H1 (cell line): ENCODE measurements at regions not wholly inside any gene's neighbourhood (a gene's known extent, or its start where the extent isn't known, plus 50 kb on each side); places are given as distances from the start of the nearest gene placed in this dataset.
A peak's percentile ranks its signal among the peaks of the same experiment; 100 is the strongest.

ENCODE experiments used
- CTCF ChIA-PET: fragments of 300-600 bp; sonication (Branson Sonifier 250); formaldehyde crosslinking; loops from one replicate; lab custom pipeline; 2021; ENCODE audit not compliant: partially characterized antibody; lab: Charles Lee
- POLR2A ChIA-PET: fragments of 300-600 bp; sonication (Branson Sonifier 250); formaldehyde crosslinking; loops from one replicate; lab custom pipeline; 2021; ENCODE audit warnings: inconsistent platforms; ENCODE audit not compliant: partially characterized antibody; lab: Charles Lee
- DNase-seq, 2 experiments: peaks; one replicate each; pipeline versions ENCODE4 v3.0.0 to v3.0.0-alpha.2; 2010 to 2022; ENCODE audit warnings: low spot score in 2 of 2, low read depth in 1 of 2, mixed read lengths in 1 of 2
- FAIRE-seq: peaks from 2 replicates; lab custom pipeline; 2011; peaks lifted over from hg19 to GRCh38; lab: Jason Lieb, UNC
- H2AFZ ChIP-seq: 2 replicates; pipeline ENCODE4 v1.8.1; 2012; ENCODE audit warnings: low read length, inconsistent platforms
- H2AK5ac ChIP-seq: 2 replicates; pipeline ENCODE4 v1.6.1; 2013; ENCODE audit warnings: low read depth, low read length
- H2BK120ac ChIP-seq: replicated peaks from 2 replicates; pipeline ENCODE3; 2013; ENCODE audit warnings: low read depth, low read length, inconsistent platforms
- H2BK12ac ChIP-seq: 2 replicates; pipeline ENCODE4 v1.6.1; 2013; ENCODE audit warnings: low read depth, low read length
- H2BK15ac ChIP-seq: 2 replicates; pipeline ENCODE4 v1.6.1; 2013; ENCODE audit warnings: low read length
- H2BK20ac ChIP-seq: 2 replicates; pipeline ENCODE4 v1.6.1; 2013; ENCODE audit warnings: low read length
- H2BK5ac ChIP-seq: 2 replicates; pipeline ENCODE4 v1.6.1; 2013; ENCODE audit warnings: low read depth, low read length
- H3K14ac ChIP-seq: 2 replicates; pipeline ENCODE4 v1.6.1; 2013; ENCODE audit warnings: inconsistent platforms; ENCODE audit not compliant: insufficient read length
- H3K18ac ChIP-seq: 2 replicates; pipeline ENCODE4 v1.6.1; 2013; ENCODE audit warnings: low read length; ENCODE audit errors: extremely low read depth
- H3K23ac ChIP-seq: 2 replicates; pipeline ENCODE4 v1.6.1; 2013; ENCODE audit warnings: inconsistent platforms; ENCODE audit not compliant: insufficient read length
- H3K23me2 ChIP-seq: 2 replicates; pipeline ENCODE4 v1.6.1; 2013; ENCODE audit warnings: low read depth, low read length
- H3K27ac ChIP-seq: 2 replicates; pipeline ENCODE4 v1.6.1; 2011; ENCODE audit warnings: low read depth, low read length, inconsistent platforms
- H3K27me3 ChIP-seq, 4 experiments: replicated peaks in 1 of 4; 1 replicate in 1 of 4; 2 replicates in 3 of 4; pipeline versions ENCODE4 v1.6.1 to v1.8.1; 2011 to 2013; ENCODE audit warnings: low read length in 3 of 4, mild to moderate bottlenecking in 3 of 4, inconsistent platforms in 2 of 4, mixed read lengths in 2 of 4, moderate library complexity in 1 of 4; ENCODE audit not compliant: control insufficient read depth in 3 of 4, insufficient read depth in 3 of 4; ENCODE audit errors: extremely low read depth in 1 of 4
- H3K36me3 ChIP-seq, 4 experiments: 2 replicates each; pipeline versions ENCODE4 v1.6.1 to v1.8.1; 2011 to 2013; ENCODE audit warnings: mild to moderate bottlenecking in 4 of 4, low read length in 3 of 4, moderate library complexity in 2 of 4, control low read depth in 1 of 4, inconsistent platforms in 1 of 4; ENCODE audit not compliant: insufficient read depth in 4 of 4, control insufficient read depth in 2 of 4
- H3K4ac ChIP-seq: replicated peaks from 2 replicates; pipeline ENCODE3; 2013; ENCODE audit warnings: low read length, low read depth, mixed read lengths, inconsistent platforms; ENCODE audit not compliant: insufficient read length
- H3K4me1 ChIP-seq, 4 experiments: replicated peaks in 1 of 4; 1 replicate in 1 of 4; 2 replicates in 3 of 4; pipeline versions ENCODE4 v1.6.1 to v1.8.1; 2011 to 2013; ENCODE audit warnings: low read length in 3 of 4, inconsistent platforms in 2 of 4, mixed read lengths in 1 of 4; ENCODE audit not compliant: insufficient read depth in 4 of 4, control insufficient read depth in 3 of 4
- H3K4me2 ChIP-seq, 2 experiments: 2 replicates each; pipeline versions ENCODE4 v1.6.1 to v1.8.1; 2011 to 2013; ENCODE audit warnings: low read depth in 2 of 2, low read length in 2 of 2, control low read depth in 1 of 2, inconsistent platforms in 1 of 2, mild to moderate bottlenecking in 1 of 2; ENCODE audit not compliant: insufficient read depth in 1 of 2
- H3K4me3 ChIP-seq, 4 experiments: fragments of 200-600, 300-600 bp in 1 of 4; sonication (generic), shearing (Covaris generic), sonication (Bioruptor Twin) in 1 of 4; 2 replicates each; pipeline versions ENCODE4 v1.5.1 to v1.8.1; 2011 to 2016; ENCODE audit warnings: low read length in 4 of 4, low read depth in 3 of 4, control low read depth in 2 of 4, inconsistent platforms in 2 of 4, mild to moderate bottlenecking in 2 of 4, mixed read lengths in 1 of 4, moderate library complexity in 1 of 4; ENCODE audit not compliant: insufficient read depth in 2 of 4; ENCODE audit errors: extremely low read depth in 1 of 4
- H3K56ac ChIP-seq: replicated peaks from 2 replicates; pipeline ENCODE3; 2013; ENCODE audit warnings: low read depth, mild to moderate bottlenecking, mixed read lengths, low read length, inconsistent platforms; ENCODE audit not compliant: insufficient read length
- H3K79me1 ChIP-seq: 2 replicates; pipeline ENCODE4 v1.6.1; 2013; ENCODE audit warnings: low read depth, low read length, control low read depth
- H3K79me2 ChIP-seq, 2 experiments: 2 replicates each; pipeline versions ENCODE4 v1.6.1 to v1.8.1; 2012 to 2013; ENCODE audit warnings: low read length in 2 of 2, mild to moderate bottlenecking in 2 of 2, inconsistent platforms in 1 of 2; ENCODE audit not compliant: insufficient read depth in 2 of 2, control insufficient read depth in 1 of 2
- H3K9ac ChIP-seq, 4 experiments: replicated peaks in 1 of 4; 1 replicate in 1 of 4; 2 replicates in 3 of 4; pipeline versions ENCODE4 v1.6.1 to v1.8.1; 2011 to 2013; ENCODE audit warnings: low read depth in 3 of 4, low read length in 3 of 4, control low read depth in 2 of 4, mild to moderate bottlenecking in 2 of 4, moderate library complexity in 2 of 4, inconsistent platforms in 1 of 4; ENCODE audit errors: extremely low read depth in 1 of 4
- H3K9me3 ChIP-seq, 2 experiments: 2 replicates each; pipeline versions ENCODE4 v1.6.1 to v1.8.1; 2012 to 2013; ENCODE audit warnings: mild to moderate bottlenecking in 2 of 2, moderate library complexity in 2 of 2, control low read depth in 1 of 2, inconsistent platforms in 1 of 2, low read depth in 1 of 2, low read length in 1 of 2, mixed read lengths in 1 of 2; ENCODE audit not compliant: insufficient read depth in 2 of 2
- H4K20me1 ChIP-seq, 2 experiments: replicated peaks in 1 of 2; 2 replicates each; pipeline versions ENCODE3 to v1.8.1; 2011 to 2013; ENCODE audit warnings: inconsistent platforms in 2 of 2, low read length in 2 of 2, mild to moderate bottlenecking in 1 of 2; ENCODE audit not compliant: insufficient read depth in 2 of 2, control insufficient read depth in 1 of 2
- H4K5ac ChIP-seq: 2 replicates; pipeline ENCODE4 v1.6.1; 2013; ENCODE audit warnings: low read length, low read depth, mixed read lengths, inconsistent platforms; ENCODE audit not compliant: insufficient read length
- H4K8ac ChIP-seq: 2 replicates; pipeline ENCODE4 v1.8.0; 2013; ENCODE audit warnings: mild to moderate bottlenecking, moderate library complexity, low read length, inconsistent platforms; ENCODE audit not compliant: insufficient read depth; ENCODE audit errors: extremely low read depth
- H4K91ac ChIP-seq: replicated peaks from 2 replicates; pipeline ENCODE3; 2013; ENCODE audit warnings: low read length, mixed read lengths, inconsistent platforms; ENCODE audit not compliant: insufficient read length
- CHD1 ChIP-seq: IDR thresholded peaks from 2 replicates; pipeline ENCODE4 v1.6.1; 2012; ENCODE audit warnings: low read depth, low read length, improper control_type of control experiment
- CREB1 ChIP-seq: IDR thresholded peaks from 2 replicates; pipeline ENCODE4 v1.6.1; 2012; ENCODE audit warnings: inconsistent platforms
- CTBP2 ChIP-seq: IDR thresholded peaks from 2 replicates; pipeline ENCODE4 v1.7.0; 2011; ENCODE audit warnings: borderline replicate concordance, mild to moderate bottlenecking, moderate library complexity, mixed read lengths, low read length; ENCODE audit not compliant: insufficient read depth, insufficient read length
- PHF8 ChIP-seq: fragments of 200-600 bp; sonication (generic); conservative IDR thresholded peaks from 2 replicates; pipeline ENCODE4 v1.7.1; 2012; ENCODE audit warnings: low read depth, mild to moderate bottlenecking, inconsistent platforms, low read length, moderate library complexity
- RFX5 ChIP-seq: IDR thresholded peaks from 2 replicates; pipeline ENCODE4 v1.6.1; 2011; ENCODE audit warnings: low read depth, low read length, improper control_type of control experiment, borderline replicate concordance
- SIRT6 ChIP-seq: IDR thresholded peaks from one replicate; pipeline ENCODE4 v1.7.1; 2012; ENCODE audit warnings: low read length, inconsistent platforms
- SP2 ChIP-seq: IDR thresholded peaks from 2 replicates; pipeline ENCODE4 v1.6.1; 2012; ENCODE audit warnings: mild to moderate bottlenecking, low read length, inconsistent platforms
- SUZ12 ChIP-seq: fragments of 200-600 bp; sonication (generic); IDR thresholded peaks from 2 replicates; pipeline ENCODE4 v1.6.1; 2012; ENCODE audit warnings: mild to moderate bottlenecking, inconsistent platforms, low read length, moderate library complexity, mixed read lengths
- WGBS, 2 experiments: shearing (Covaris generic) in 1 of 2; methylation state at CpG; one replicate each; pipeline versions ENCODE4 v1.1.6 to v1.1.7; 2013 to 2015; ENCODE audit warnings: low lambda C conversion rate in 2 of 2, mixed read lengths in 2 of 2, inconsistent platforms in 1 of 2, low coverage in 1 of 2, missing lambda C conversion rate in 1 of 2; ENCODE audit not compliant: insufficient replicate concordance in 2 of 2, insufficient coverage in 1 of 2, insufficient read length in 1 of 2; ENCODE audit errors: extremely low coverage in 1 of 2, missing lambda C conversion rate in 1 of 2; 5-methylcytosine and 5-hydroxymethylcytosine counted together

- H3K27ac ChIP-seq = no peak overlapping the region
- H3K23ac ChIP-seq = no peak overlapping the region
- H3K4me2 ChIP-seq = no peak overlapping the region
- no peak overlapping the region for H3K4me3 ChIP-seq
- no peak for TF ChIP-seq RFX5
- TF ChIP-seq SIRT6 = no peak
- no peak for TF ChIP-seq CHD1
- TF ChIP-seq PHF8 = no peak
- no peak for TF ChIP-seq SP2
- no peak for TF ChIP-seq CREB1
- no peak for TF ChIP-seq CTBP2
- TF ChIP-seq SUZ12 = no peak
- POLR2A ChIA-PET = interaction anchor here (1.1 kb wide), 1 partner anchor 154 kb away, joined by 3 read pairs; no protein-coding TSS in a partner anchor
- peaks cover 17 to 24% (median 21%) of the 10 kb centered on the region in 4 experiments for H3K4me1 ChIP-seq
- H2BK15ac ChIP-seq = no peak overlapping the region
- H3K9ac ChIP-seq = no peak overlapping the region
- CTCF ChIA-PET = interaction anchor here (1.1 to 1.4 kb wide), 3 partner anchors 49 to 109 kb away, joined by 3 to 4 read pairs (median 3); no protein-coding TSS in a partner anchor
- 57% methylated on average over 11 of the region's 11 CpGs; no CpG with 5 or more reads in 1 of the 2 experiments for WGBS, 2 experiments
- H4K5ac ChIP-seq = no peak overlapping the region
- no peaks in the 10 kb centered on the region for H3K36me3 ChIP-seq
- no peak overlapping the region for H3K56ac ChIP-seq
- H4K20me1 ChIP-seq = no peaks in the 10 kb centered on the region
- peak overlapping the region; percentile 76; the same call in 1 of the 2 replicates for H2BK12ac ChIP-seq
- no peak for DNase-seq
- H2BK20ac ChIP-seq = peak overlapping the region; percentile 38; the same call in 1 of the 2 replicates
- H3K4ac ChIP-seq = no peak overlapping the region
- no peaks in the 10 kb centered on the region for H3K79me2 ChIP-seq
- H2AK5ac ChIP-seq = no peak overlapping the region
- H3K79me1 ChIP-seq = no peaks in the 10 kb centered on the region
- H3K14ac ChIP-seq = no peak overlapping the region
- H3K27me3 ChIP-seq = no peaks in the 10 kb centered on the region
- H4K8ac ChIP-seq = no peak overlapping the region
- no peaks in the 10 kb centered on the region; the same call in 1 of the 2 replicates for H3K23me2 ChIP-seq
- FAIRE-seq = no peak
- peak overlapping the region; percentile 60 for H2BK120ac ChIP-seq
- H4K91ac ChIP-seq = no peak overlapping the region
- peak overlapping the region; percentile 98; the same call in 1 of the 2 replicates for H2BK5ac ChIP-seq
- H3K18ac ChIP-seq = no peak overlapping the region
- H3K9me3 ChIP-seq = peaks cover 8 to 9% of the 10 kb centered on the region in 2 experiments; a peak in 3 of 4 replicates
- no peak overlapping the region for H2AFZ ChIP-seq
Observed at GRCh38 chr2:45257820-45258219, 248.6 kb upstream of the SIX2 start.
